ENCODE measurements at regions not wholly inside any gene's neighbourhood (a gene's known extent, or its start where the extent isn't known, plus 50 kb on each side); places are given as distances from the start of the nearest gene placed in this dataset.

DNA sequence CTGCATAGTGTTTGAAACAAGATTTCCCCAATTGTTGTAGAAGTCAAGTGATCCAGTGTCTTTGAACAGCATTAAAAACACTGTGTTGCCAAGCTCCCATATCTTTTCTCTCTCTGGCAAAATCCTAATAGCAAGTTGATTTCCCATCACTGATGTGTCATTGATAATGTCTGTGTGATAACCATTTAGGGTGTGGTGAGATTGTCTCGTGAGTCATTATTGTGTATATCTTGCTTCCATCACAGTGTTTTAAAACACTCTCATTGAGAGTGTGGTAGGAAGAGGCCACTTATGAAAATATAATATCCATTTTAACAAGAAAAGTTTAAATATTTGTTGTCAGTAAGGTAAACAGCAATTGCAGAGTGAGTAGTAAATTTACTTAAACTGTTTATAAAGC, 74.7 kb downstream of the PRORP start (continued):
- TF ChIP-seq GABPA (IDR thresholded peaks at IDR 0.05; ENCODE audit: low read depth) (no peak), RXRA (IDR thresholded peaks at IDR 0.05; ENCODE audit: borderline replicate concordance, low read depth) (no peak), RAD21 (IDR thresholded peaks at IDR 0.05; ENCODE audit: low read length) (no peak), MXI1 (IDR thresholded peaks at IDR 0.05; ENCODE audit: low read depth, low read length) (no peak), ELF1 (IDR thresholded peaks at IDR 0.05) (no peak), CHD2 (IDR thresholded peaks at IDR 0.05; ENCODE audit: low read length, partially characterized antibody) (no peak)
- TF ChIP-seq, protein P1, sequence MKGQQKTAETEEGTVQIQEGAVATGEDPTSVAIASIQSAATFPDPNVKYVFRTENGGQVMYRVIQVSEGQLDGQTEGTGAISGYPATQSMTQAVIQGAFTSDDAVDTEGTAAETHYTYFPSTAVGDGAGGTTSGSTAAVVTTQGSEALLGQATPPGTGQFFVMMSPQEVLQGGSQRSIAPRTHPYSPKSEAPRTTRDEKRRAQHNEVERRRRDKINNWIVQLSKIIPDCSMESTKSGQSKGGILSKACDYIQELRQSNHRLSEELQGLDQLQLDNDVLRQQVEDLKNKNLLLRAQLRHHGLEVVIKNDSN (IDR thresholded peaks at IDR 0.05; ENCODE audit: borderline replicate concordance, low read depth) = no peak

DNA sequence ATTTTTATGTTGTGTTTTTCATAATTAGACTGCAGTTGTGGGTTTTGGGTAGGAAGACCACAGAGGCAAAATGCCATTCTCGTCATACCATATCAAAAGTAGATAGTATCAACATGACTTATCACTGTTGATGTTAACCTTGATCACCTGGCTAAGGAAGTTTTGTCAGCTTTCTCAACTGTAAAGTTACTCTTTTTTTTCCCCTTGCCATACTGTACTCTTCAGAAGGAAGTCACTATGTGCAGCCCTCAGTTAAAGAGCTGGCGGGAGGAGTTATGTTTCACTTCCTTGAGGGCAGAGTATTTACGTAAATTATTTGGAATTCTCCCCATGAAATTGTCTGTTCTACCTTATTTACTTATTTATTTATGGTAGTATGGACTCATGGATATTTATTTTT, 78.7 kb downstream of the PRORP start:
- peaks cover 0 to 2% of the 10 kb centered on the region in 2 experiments; a peak in 2 of 4 replicates for H3K4me1 ChIP-seq (ENCODE audit: control insufficient read depth in 1 of 2, insufficient read depth in 2 of 2, low read depth in 1 of 2, low read length in 1 of 2)
- TF ChIP-seq NRF1 (IDR thresholded peaks at IDR 0.05; ENCODE audit: low read depth, low read length) (no peak), FOXM1 (IDR thresholded peaks at IDR 0.05; ENCODE audit: low read depth) (no peak), MXI1 (IDR thresholded peaks at IDR 0.05; ENCODE audit: low read depth, low read length) (no peak), JUND (IDR thresholded peaks at IDR 0.05) (no peak), RFX5 (IDR thresholded peaks at IDR 0.05; ENCODE audit: low read length) (no peak), EP300 (IDR thresholded peaks at IDR 0.05; ENCODE audit: borderline replicate concordance in 1 of 2, low read depth in 1 of 2, low read length in 1 of 2) (no peak), FOSL2 (IDR thresholded peaks at IDR 0.05; ENCODE audit: borderline replicate concordance, low read depth) (no peak), RAD21 (IDR thresholded peaks at IDR 0.05; ENCODE audit: low read length) (no peak), TCF12 (IDR thresholded peaks at IDR 0.05) (no peak), EZH2phosphoT487 (IDR thresholded peaks at IDR 0.05; ENCODE audit: borderline replicate concordance, low read depth) (no peak), TAF1 (IDR thresholded peaks at IDR 0.05; ENCODE audit: borderline replicate concordance, low read depth, low read length) (no peak), CHD2 (IDR thresholded peaks at IDR 0.05; ENCODE audit: low read length, partially characterized antibody) (no peak)
- TF ChIP-seq, protein P1 (IDR thresholded peaks at IDR 0.05; ENCODE audit: borderline replicate concordance, low read depth) = no peak
- TF ChIP-seq, protein P2, sequence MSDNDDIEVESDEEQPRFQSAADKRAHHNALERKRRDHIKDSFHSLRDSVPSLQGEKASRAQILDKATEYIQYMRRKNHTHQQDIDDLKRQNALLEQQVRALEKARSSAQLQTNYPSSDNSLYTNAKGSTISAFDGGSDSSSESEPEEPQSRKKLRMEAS (IDR thresholded peaks at IDR 0.05; ENCODE audit: low read depth) = no peak
- TF ChIP-seq, protein P3, sequence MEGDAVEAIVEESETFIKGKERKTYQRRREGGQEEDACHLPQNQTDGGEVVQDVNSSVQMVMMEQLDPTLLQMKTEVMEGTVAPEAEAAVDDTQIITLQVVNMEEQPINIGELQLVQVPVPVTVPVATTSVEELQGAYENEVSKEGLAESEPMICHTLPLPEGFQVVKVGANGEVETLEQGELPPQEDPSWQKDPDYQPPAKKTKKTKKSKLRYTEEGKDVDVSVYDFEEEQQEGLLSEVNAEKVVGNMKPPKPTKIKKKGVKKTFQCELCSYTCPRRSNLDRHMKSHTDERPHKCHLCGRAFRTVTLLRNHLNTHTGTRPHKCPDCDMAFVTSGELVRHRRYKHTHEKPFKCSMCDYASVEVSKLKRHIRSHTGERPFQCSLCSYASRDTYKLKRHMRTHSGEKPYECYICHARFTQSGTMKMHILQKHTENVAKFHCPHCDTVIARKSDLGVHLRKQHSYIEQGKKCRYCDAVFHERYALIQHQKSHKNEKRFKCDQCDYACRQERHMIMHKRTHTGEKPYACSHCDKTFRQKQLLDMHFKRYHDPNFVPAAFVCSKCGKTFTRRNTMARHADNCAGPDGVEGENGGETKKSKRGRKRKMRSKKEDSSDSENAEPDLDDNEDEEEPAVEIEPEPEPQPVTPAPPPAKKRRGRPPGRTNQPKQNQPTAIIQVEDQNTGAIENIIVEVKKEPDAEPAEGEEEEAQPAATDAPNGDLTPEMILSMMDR (IDR thresholded peaks at IDR 0.05) = no peak
- TF ChIP-seq, protein P4, sequence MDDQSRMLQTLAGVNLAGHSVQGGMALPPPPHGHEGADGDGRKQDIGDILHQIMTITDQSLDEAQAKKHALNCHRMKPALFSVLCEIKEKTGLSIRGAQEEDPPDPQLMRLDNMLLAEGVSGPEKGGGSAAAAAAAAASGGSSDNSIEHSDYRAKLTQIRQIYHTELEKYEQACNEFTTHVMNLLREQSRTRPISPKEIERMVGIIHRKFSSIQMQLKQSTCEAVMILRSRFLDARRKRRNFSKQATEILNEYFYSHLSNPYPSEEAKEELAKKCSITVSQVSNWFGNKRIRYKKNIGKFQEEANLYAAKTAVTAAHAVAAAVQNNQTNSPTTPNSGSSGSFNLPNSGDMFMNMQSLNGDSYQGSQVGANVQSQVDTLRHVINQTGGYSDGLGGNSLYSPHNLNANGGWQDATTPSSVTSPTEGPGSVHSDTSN (IDR thresholded peaks at IDR 0.05) = no peak
- no peaks in the 10 kb centered on the region for H4K20me1 ChIP-seq (ENCODE audit: insufficient read depth)
- no peaks in the 10 kb centered on the region for H3K9me2 ChIP-seq
- peaks cover 0 to 7% of the 10 kb centered on the region in 2 experiments for H3K36me3 ChIP-seq (replicated peaks in 1 of 2; ENCODE audit: control insufficient read depth in 1 of 2, insufficient read depth in 2 of 2, low read length in 1 of 2)
- H3K4me2 ChIP-seq = no peak overlapping the region
- no peak for DNase-seq
- H3K79me2 ChIP-seq (ENCODE audit: insufficient read depth) = no peaks in the 10 kb centered on the region
- H3K9me3 ChIP-seq = no peaks in the 10 kb centered on the region
- H3K9ac ChIP-seq = no peak overlapping the region
- peaks cover 5% of the 10 kb centered on the region for H3F3A ChIP-seq (replicated peaks; ENCODE audit: insufficient read depth)
- no peak overlapping the region for H2AFZ ChIP-seq (ENCODE audit: low read depth)
- no peaks in the 10 kb centered on the region for H3K27me3 ChIP-seq (ENCODE audit: insufficient read depth)
- ChIA-PET POLR2A (no interaction called here), CTCF (interaction anchor here (1.8 kb wide), 1 partner anchor 212 kb away, joined by 5 read pairs; no protein-coding TSS in a partner anchor)
- H3K27ac ChIP-seq (ENCODE audit: low read depth in 2 of 2, low read length in 1 of 2) = no peak overlapping the region
- no peak overlapping the region for H3K4me3 ChIP-seq (ENCODE audit: low read depth in 2 of 2, low read length in 1 of 2)
- WGBS (ENCODE audit: low lambda C conversion rate) = 93% methylated on average over 3 of the region's 3 CpGs
